ENCODE measurements at regions not wholly inside any gene's neighbourhood (a gene's known extent, or its start where the extent isn't known, plus 50 kb on each side); places are given as distances from the start of the nearest gene placed in this dataset.

GRCh38 chr2:122021941-122022340 lies 266.5 kb downstream of the TSN start:
- no peaks in the 10 kb centered on the region for H3K36me3 ChIP-seq (ENCODE audit: insufficient read depth, low read length)
- no peaks in the 10 kb centered on the region for H3K9me3 ChIP-seq (ENCODE audit: insufficient read depth, low read depth, low read length)
- H3K4me3 ChIP-seq (ENCODE audit: low read length) = no peak overlapping the region
- H3K4me1 ChIP-seq (ENCODE audit: insufficient read depth, low read length) = peaks cover 14% of the 10 kb centered on the region
- H3K27ac ChIP-seq (ENCODE audit: low read depth, low read length) = no peak overlapping the region
- WGBS = 89% methylated on average over 4 of the region's 4 CpGs
- H3K9ac ChIP-seq (ENCODE audit: low read depth, low read length) = no peak overlapping the region
- no peaks in the 10 kb centered on the region for H3K27me3 ChIP-seq (ENCODE audit: insufficient read depth, low read length)

GRCh38 chr2:122022531-122022930 lies 267.1 kb downstream of the TSN start:
- Histone ChIP-seq H3K9ac (ENCODE audit: low read depth, low read length) (no peak overlapping the region), H3K36me3 (ENCODE audit: insufficient read depth, low read length) (no peaks in the 10 kb centered on the region), H3K4me3 (ENCODE audit: low read length) (no peak overlapping the region), H3K27me3 (ENCODE audit: insufficient read depth, low read length) (no peaks in the 10 kb centered on the region), H3K9me3 (ENCODE audit: insufficient read depth, low read depth, low read length) (no peaks in the 10 kb centered on the region), H3K27ac (ENCODE audit: low read depth, low read length) (no peak overlapping the region), H3K4me1 (ENCODE audit: insufficient read depth, low read length) (peaks cover 14% of the 10 kb centered on the region)
- 94% methylated on average over 3 of the region's 3 CpGs for WGBS

GRCh38 chr2:122023059-122023864 lies 267.8 kb downstream of the TSN start:
- 72% methylated on average over 7 of the region's 7 CpGs for WGBS
- Histone ChIP-seq H3K4me1 (ENCODE audit: insufficient read depth, low read length) (peaks cover 14% of the 10 kb centered on the region), H3K9ac (ENCODE audit: low read depth, low read length) (no peak overlapping the region), H3K36me3 (ENCODE audit: insufficient read depth, low read length) (no peaks in the 10 kb centered on the region), H3K27ac (ENCODE audit: low read depth, low read length) (no peak overlapping the region), H3K9me3 (ENCODE audit: insufficient read depth, low read depth, low read length) (no peaks in the 10 kb centered on the region), H3K4me3 (ENCODE audit: low read length) (no peak overlapping the region), H3K27me3 (ENCODE audit: insufficient read depth, low read length) (no peaks in the 10 kb centered on the region)

- WGBS = 93% methylated on average over 9 of the region's 9 CpGs
- Histone ChIP-seq H3K4me3 (ENCODE audit: low read length) (no peak overlapping the region), H3K9ac (ENCODE audit: low read depth, low read length) (no peak overlapping the region), H3K9me3 (ENCODE audit: insufficient read depth, low read depth, low read length) (no peaks in the 10 kb centered on the region), H3K27me3 (ENCODE audit: insufficient read depth, low read length) (no peaks in the 10 kb centered on the region), H3K4me1 (ENCODE audit: insufficient read depth, low read length) (peaks cover 5% of the 10 kb centered on the region), H3K27ac (ENCODE audit: low read depth, low read length) (no peak overlapping the region), H3K36me3 (ENCODE audit: insufficient read depth, low read length) (no peaks in the 10 kb centered on the region)
Observed at GRCh38 chr2:122027510-122028217, 272.2 kb downstream of the TSN start.

GRCh38 chr2:122028371-122029100 lies 273.1 kb downstream of the TSN start:
- H3K9me3 ChIP-seq (ENCODE audit: insufficient read depth, low read depth, low read length) = no peaks in the 10 kb centered on the region
- H3K27me3 ChIP-seq (ENCODE audit: insufficient read depth, low read length) = no peaks in the 10 kb centered on the region
- no peak overlapping the region for H3K9ac ChIP-seq (ENCODE audit: low read depth, low read length)
- peaks cover 3% of the 10 kb centered on the region for H3K4me1 ChIP-seq (ENCODE audit: insufficient read depth, low read length)
- WGBS = 90% methylated on average over 7 of the region's 7 CpGs
- H3K36me3 ChIP-seq (ENCODE audit: insufficient read depth, low read length) = no peaks in the 10 kb centered on the region
- no peak overlapping the region for H3K27ac ChIP-seq (ENCODE audit: low read depth, low read length)
- no peak overlapping the region for H3K4me3 ChIP-seq (ENCODE audit: low read length)

GRCh38 chr2:122029456-122029855 lies 274.0 kb downstream of the TSN start:
- Histone ChIP-seq H3K27me3 (ENCODE audit: insufficient read depth, low read length) (no peaks in the 10 kb centered on the region), H3K4me3 (ENCODE audit: low read length) (no peak overlapping the region), H3K9ac (ENCODE audit: low read depth, low read length) (no peak overlapping the region), H3K27ac (ENCODE audit: low read depth, low read length) (no peak overlapping the region), H3K9me3 (ENCODE audit: insufficient read depth, low read depth, low read length) (no peaks in the 10 kb centered on the region), H3K4me1 (ENCODE audit: insufficient read depth, low read length) (peaks cover 10% of the 10 kb centered on the region; the same call in 1 of the 2 replicates), H3K36me3 (ENCODE audit: insufficient read depth, low read length) (no peaks in the 10 kb centered on the region)
- 95% methylated on average over 7 of the region's 7 CpGs for WGBS

GRCh38 chr2:122029945-122030344 lies 274.5 kb downstream of the TSN start:
- H3K27ac ChIP-seq (ENCODE audit: low read depth, low read length) = no peak overlapping the region
- peaks cover 15% of the 10 kb centered on the region; the same call in 1 of the 2 replicates for H3K4me1 ChIP-seq (ENCODE audit: insufficient read depth, low read length)
- no peak overlapping the region for H3K9ac ChIP-seq (ENCODE audit: low read depth, low read length)
- H3K9me3 ChIP-seq (ENCODE audit: insufficient read depth, low read depth, low read length) = no peaks in the 10 kb centered on the region
- no peaks in the 10 kb centered on the region for H3K36me3 ChIP-seq (ENCODE audit: insufficient read depth, low read length)
- no peak overlapping the region for H3K4me3 ChIP-seq (ENCODE audit: low read length)
- WGBS = 91% methylated on average over 3 of the region's 3 CpGs
- no peaks in the 10 kb centered on the region for H3K27me3 ChIP-seq (ENCODE audit: insufficient read depth, low read length)

- H3K36me3 ChIP-seq (ENCODE audit: insufficient read depth, low read length) = no peaks in the 10 kb centered on the region
- 66% methylated on average over 10 of the region's 10 CpGs for WGBS
- H3K4me1 ChIP-seq (ENCODE audit: insufficient read depth, low read length) = peaks cover 19% of the 10 kb centered on the region; the same call in 1 of the 2 replicates
Observed at GRCh38 chr2:122031544-122032263, 276.3 kb downstream of the TSN start.

GRCh38 chr2:122032264-122032645 lies 276.8 kb downstream of the TSN start:
- peaks cover 19% of the 10 kb centered on the region; the same call in 1 of the 2 replicates for H3K4me1 ChIP-seq (ENCODE audit: insufficient read depth, low read length)
- WGBS = 84% methylated on average over 6 of the region's 6 CpGs
- H3K9ac ChIP-seq (ENCODE audit: low read depth, low read length) = no peak overlapping the region
- no peaks in the 10 kb centered on the region for H3K36me3 ChIP-seq (ENCODE audit: insufficient read depth, low read length)
- no peak overlapping the region for H3K4me3 ChIP-seq (ENCODE audit: low read length)
- no peaks in the 10 kb centered on the region for H3K9me3 ChIP-seq (ENCODE audit: insufficient read depth, low read depth, low read length)
- no peak overlapping the region for H3K27ac ChIP-seq (ENCODE audit: low read depth, low read length)
- H3K27me3 ChIP-seq (ENCODE audit: insufficient read depth, low read length) = no peaks in the 10 kb centered on the region

More at GRCh38 chr2:122031544-122032263, 276.3 kb downstream of the TSN start:
- H3K27me3 ChIP-seq (ENCODE audit: insufficient read depth, low read length) = no peaks in the 10 kb centered on the region
- H3K9ac ChIP-seq (ENCODE audit: low read depth, low read length) = no peak overlapping the region
- no peak overlapping the region for H3K27ac ChIP-seq (ENCODE audit: low read depth, low read length)
- no peaks in the 10 kb centered on the region for H3K9me3 ChIP-seq (ENCODE audit: insufficient read depth, low read depth, low read length)
- no peak overlapping the region for H3K4me3 ChIP-seq (ENCODE audit: low read length)

GRCh38 chr2:122033778-122034177 lies 278.3 kb downstream of the TSN start:
- Histone ChIP-seq H3K4me3 (ENCODE audit: low read length) (no peak overlapping the region), H3K4me1 (ENCODE audit: insufficient read depth, low read length) (peaks cover 19% of the 10 kb centered on the region; the same call in 1 of the 2 replicates), H3K36me3 (ENCODE audit: insufficient read depth, low read length) (no peaks in the 10 kb centered on the region), H3K27me3 (ENCODE audit: insufficient read depth, low read length) (no peaks in the 10 kb centered on the region), H3K9me3 (ENCODE audit: insufficient read depth, low read depth, low read length) (no peaks in the 10 kb centered on the region), H3K9ac (ENCODE audit: low read depth, low read length) (no peak overlapping the region), H3K27ac (ENCODE audit: low read depth, low read length) (no peak overlapping the region)
- 97% methylated on average over 3 of the region's 3 CpGs for WGBS
